Ovary (tissue), 3 donors: ENCODE measurements at regions not wholly inside any gene's neighbourhood (a gene's known extent, or its start where the extent isn't known, plus 50 kb on each side); places are given as distances from the start of the nearest gene placed in this dataset.

Experiments
- EP300 ChIP-seq: sonication (generic); formaldehyde crosslinking; IDR thresholded peaks from one replicate; pipeline ENCODE4 v1.6.1; 2017; ENCODE audit warnings: antibody characterized with exemption
- POLR2A ChIP-seq: fragments of 450-650 bp; IDR thresholded peaks from one replicate; pipeline ENCODE4 v1.6.1; 2017; ENCODE audit warnings: antibody characterized with exemption, mild to moderate bottlenecking, moderate library complexity
- TF ChIP-seq, protein P1 (sequence below), 3 donors: fragments of 450-650 bp in 2 of 3; fragments of 200-600 bp in 1 of 3; IDR thresholded peaks; one replicate each; pipeline versions ENCODE4 v1.5.1 to v1.8.0; 2016 to 2022; ENCODE audit warnings: antibody characterized with exemption in 3 of 3, mild to moderate bottlenecking in 1 of 3
- donor health status: DM: no; HTN: no; CAD: no.

DNA sequence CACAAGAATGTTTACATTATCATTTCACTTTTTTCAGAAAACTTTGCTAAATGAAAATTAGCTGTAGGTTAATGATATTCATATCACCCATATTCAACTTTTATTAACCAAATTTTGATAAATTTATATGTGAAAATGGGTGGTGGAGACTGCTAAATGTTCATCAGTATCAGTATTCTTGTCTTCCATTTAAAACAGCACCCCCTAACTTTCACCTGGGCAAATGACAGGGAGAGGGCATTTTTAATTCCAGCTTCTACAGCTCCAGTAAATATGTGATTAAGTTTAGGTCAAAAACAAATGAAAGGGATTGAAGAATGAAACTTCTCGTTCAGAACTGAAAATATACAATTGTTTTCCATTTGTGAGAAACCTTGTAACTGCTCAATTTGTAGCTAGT is 722.2 kb downstream of the KCNT2 start:
- TF ChIP-seq, protein P1, sequence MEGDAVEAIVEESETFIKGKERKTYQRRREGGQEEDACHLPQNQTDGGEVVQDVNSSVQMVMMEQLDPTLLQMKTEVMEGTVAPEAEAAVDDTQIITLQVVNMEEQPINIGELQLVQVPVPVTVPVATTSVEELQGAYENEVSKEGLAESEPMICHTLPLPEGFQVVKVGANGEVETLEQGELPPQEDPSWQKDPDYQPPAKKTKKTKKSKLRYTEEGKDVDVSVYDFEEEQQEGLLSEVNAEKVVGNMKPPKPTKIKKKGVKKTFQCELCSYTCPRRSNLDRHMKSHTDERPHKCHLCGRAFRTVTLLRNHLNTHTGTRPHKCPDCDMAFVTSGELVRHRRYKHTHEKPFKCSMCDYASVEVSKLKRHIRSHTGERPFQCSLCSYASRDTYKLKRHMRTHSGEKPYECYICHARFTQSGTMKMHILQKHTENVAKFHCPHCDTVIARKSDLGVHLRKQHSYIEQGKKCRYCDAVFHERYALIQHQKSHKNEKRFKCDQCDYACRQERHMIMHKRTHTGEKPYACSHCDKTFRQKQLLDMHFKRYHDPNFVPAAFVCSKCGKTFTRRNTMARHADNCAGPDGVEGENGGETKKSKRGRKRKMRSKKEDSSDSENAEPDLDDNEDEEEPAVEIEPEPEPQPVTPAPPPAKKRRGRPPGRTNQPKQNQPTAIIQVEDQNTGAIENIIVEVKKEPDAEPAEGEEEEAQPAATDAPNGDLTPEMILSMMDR (IDR thresholded peaks at IDR 0.05): no peak
- TF ChIP-seq EP300: no peak
- TF ChIP-seq POLR2A: no peak
